Endothelial cell of umbilical vein (primary cell): ENCODE measurements at regions not wholly inside any gene's neighbourhood (a gene's known extent, or its start where the extent isn't known, plus 50 kb on each side); places are given as distances from the start of the nearest gene placed in this dataset.

Experiments
- BruUV-seq: library from RNA; stranded (reverse); fragments of 400-500 nt; replicated peaks from 2 replicates; lab custom pipeline; 2021; lab: Mats Ljungman, UMichigan
- CTCF ChIA-PET: fragments of 300-600, 350-600 bp; sonication (Branson Sonifier 250); formaldehyde crosslinking; loops from one replicate; lab custom pipeline; 2021; ENCODE audit warnings: antibody characterized with exemption, inconsistent platforms; lab: Charles Lee
- POLR2A ChIA-PET: fragments of 300-600, 350-600 bp; sonication (Branson Sonifier 250); formaldehyde crosslinking; loops from one replicate; lab custom pipeline; 2021; ENCODE audit warnings: antibody characterized with exemption, inconsistent platforms; lab: Charles Lee
- DNase-seq: peaks from one replicate; pipeline ENCODE4 v3.0.0-alpha.2; 2011; ENCODE audit warnings: low read depth, low spot score
- FAIRE-seq: peaks from 2 replicates; lab custom pipeline; 2011; peaks lifted over from hg19 to GRCh38; lab: Jason Lieb, UNC
- H2AFZ ChIP-seq: 2 replicates; pipeline ENCODE4 v1.6.0; 2012; ENCODE audit warnings: low read depth, low read length, control low read depth, inconsistent platforms
- H3K27ac ChIP-seq: 2 replicates; pipeline ENCODE4 v1.5.1; 2011; ENCODE audit warnings: low read depth, mild to moderate bottlenecking, control low read depth, low read length, moderate library complexity; ENCODE audit not compliant: insufficient read depth
- H3K27me3 ChIP-seq, 2 experiments: 2 replicates each; pipeline versions ENCODE4 v1.6.0 to v1.6.1; 2011; ENCODE audit warnings: low read length in 2 of 2, mixed read lengths in 1 of 2; ENCODE audit not compliant: control insufficient read depth in 2 of 2, insufficient read depth in 2 of 2
- H3K36me3 ChIP-seq, 2 experiments: 2 replicates in 1 of 2; 3 replicates in 1 of 2; pipeline ENCODE4 v1.5.1; 2011; ENCODE audit warnings: low read length in 2 of 2, mild to moderate bottlenecking in 1 of 2, moderate library complexity in 1 of 2; ENCODE audit not compliant: control insufficient read depth in 2 of 2, insufficient read depth in 2 of 2; ENCODE audit errors: extremely low read depth in 1 of 2
- H3K4me1 ChIP-seq: 3 replicates; pipeline ENCODE4 v1.5.1; 2011; ENCODE audit warnings: mild to moderate bottlenecking, low read length; ENCODE audit not compliant: control insufficient read depth, insufficient read depth; ENCODE audit errors: extremely low read depth
- H3K4me2 ChIP-seq: 2 replicates; pipeline ENCODE4 v1.6.1; 2011; ENCODE audit warnings: low read length, control low read depth, mixed read lengths; ENCODE audit not compliant: insufficient read depth
- H3K4me3 ChIP-seq, 3 experiments: fragments of 200-600 bp in 1 of 3; sonication (generic), shearing (Covaris generic) in 1 of 3; replicated peaks in 1 of 3; 2 replicates each; pipeline ENCODE4 v1.5.1; 2011 to 2016; ENCODE audit warnings: control low read depth in 3 of 3, low read length in 3 of 3, mild to moderate bottlenecking in 2 of 3, inconsistent platforms in 1 of 3, low read depth in 1 of 3, moderate library complexity in 1 of 3; ENCODE audit not compliant: insufficient read depth in 1 of 3
- H3K79me2 ChIP-seq: 2 replicates; pipeline ENCODE4 v1.6.0; 2012; ENCODE audit warnings: low read length, inconsistent platforms; ENCODE audit not compliant: control insufficient read depth, insufficient read depth
- H3K9ac ChIP-seq: replicated peaks from 2 replicates; pipeline ENCODE3; 2011; ENCODE audit warnings: low read length, control low read depth; ENCODE audit not compliant: insufficient read depth; ENCODE audit errors: extremely low read depth
- H3K9me1 ChIP-seq: replicated peaks from 3 replicates; pipeline ENCODE4 v1.6.0; 2011; ENCODE audit warnings: mild to moderate bottlenecking, low read length; ENCODE audit not compliant: control insufficient read depth, insufficient read depth; ENCODE audit errors: extremely low read depth
- H3K9me3 ChIP-seq: replicated peaks from 2 replicates; pipeline ENCODE4 v1.5.1; 2012; ENCODE audit warnings: low read length, inconsistent platforms; ENCODE audit not compliant: control insufficient read depth, insufficient read depth
- H4K20me1 ChIP-seq: replicated peaks from 2 replicates; pipeline ENCODE3; 2011; ENCODE audit warnings: mild to moderate bottlenecking, low read length; ENCODE audit not compliant: control insufficient read depth, insufficient read depth; ENCODE audit errors: extremely low read depth
- EZH2 ChIP-seq: IDR thresholded peaks from 2 replicates; pipeline ENCODE4 v1.6.1; 2012; ENCODE audit warnings: borderline replicate concordance, low read depth, mild to moderate bottlenecking, moderate library complexity, low read length, inconsistent platforms; ENCODE audit not compliant: severe bottlenecking
- FOS ChIP-seq: IDR thresholded peaks from 2 replicates; pipeline ENCODE4 v1.6.1; 2011; ENCODE audit warnings: mild to moderate bottlenecking, low read length, moderate library complexity, borderline replicate concordance; ENCODE audit not compliant: insufficient read depth
- GATA2 ChIP-seq: IDR thresholded peaks from 2 replicates; pipeline ENCODE4 v1.7.0; 2011; ENCODE audit warnings: low read depth, mild to moderate bottlenecking, moderate library complexity, mixed read lengths, low read length; ENCODE audit not compliant: insufficient read length, insufficient read depth
- JUN ChIP-seq: IDR thresholded peaks from 2 replicates; pipeline ENCODE4 v1.6.1; 2011; ENCODE audit warnings: borderline replicate concordance, low read depth; ENCODE audit not compliant: insufficient read length, insufficient read depth
- MYC ChIP-seq: IDR thresholded peaks from one replicate; pipeline ENCODE4 v1.6.1; 2011; ENCODE audit warnings: mild to moderate bottlenecking, low read depth, low read length
- POLR2A ChIP-seq: IDR thresholded peaks from 2 replicates; pipeline ENCODE4 v1.6.1; 2012; ENCODE audit warnings: low read depth, mild to moderate bottlenecking, control low read depth, low read length
- POLR2AphosphoS5 ChIP-seq: IDR thresholded peaks from 2 replicates; pipeline ENCODE4 v1.6.1; 2012; ENCODE audit warnings: low read depth, mild to moderate bottlenecking, control low read depth, low read length, moderate library complexity; ENCODE audit not compliant: insufficient read depth
- dilution Hi-C: fragments of 300-500 bp; cut with MboI; formaldehyde crosslinking; loops from one replicate; pipeline ENCODE4 v1.15.0; 2019; ENCODE audit warnings: low sequenced_read_pairs; ENCODE audit not compliant: extremely low pct_ligation_motif_present
- intact Hi-C: fragments of 100-400 bp; cut with micrococcal nuclease; formaldehyde crosslinking; loops from one replicate; pipeline ENCODE4 v1.10.0; 2022
- TF ChIP-seq, protein P1 (sequence below), 2 donors: IDR thresholded peaks; 1 replicate in 1 of 2; 2 replicates in 1 of 2; pipeline ENCODE4 v1.5.1; 2011; ENCODE audit warnings: low read length in 2 of 2, mild to moderate bottlenecking in 2 of 2, moderate library complexity in 2 of 2, control low read depth in 1 of 2, inconsistent platforms in 1 of 2, low read depth in 1 of 2; ENCODE audit not compliant: insufficient read depth in 1 of 2; ENCODE audit errors: extremely low read depth in 1 of 2
- TF ChIP-seq, protein P2 (sequence below): IDR thresholded peaks from 2 replicates; pipeline ENCODE4 v1.6.1; 2011; ENCODE audit not compliant: insufficient read depth, insufficient read length

DNA sequence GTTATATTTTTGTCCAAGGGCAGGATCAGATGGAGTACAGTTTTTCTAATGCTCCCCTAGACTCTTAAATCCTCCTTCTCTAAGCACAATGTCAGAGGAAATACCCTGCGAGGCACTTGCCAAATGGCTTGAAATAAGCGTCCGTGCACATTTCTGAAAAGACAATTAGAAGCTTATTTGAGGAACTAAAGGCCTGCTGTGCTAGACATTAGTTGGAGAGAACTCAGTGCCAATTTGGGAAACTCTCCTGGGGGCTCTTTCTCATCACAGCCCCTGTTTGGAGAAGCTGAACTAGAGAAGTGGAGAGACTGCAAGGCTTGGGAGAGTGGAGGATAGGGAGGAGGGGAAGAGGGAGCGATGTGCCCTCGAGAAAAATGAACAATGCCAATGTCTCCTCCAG is 247.6 kb upstream of the C2CD4B start:
- no peak overlapping the region for H3K9ac ChIP-seq
- no peaks in the 10 kb centered on the region for H3K9me3 ChIP-seq
- no peaks in the 10 kb centered on the region for H3K4me1 ChIP-seq
- H3K4me2 ChIP-seq = no peak overlapping the region
- no peak overlapping the region for H3K27ac ChIP-seq
- DNase-seq (no peak), FAIRE-seq (no peak)
- TF ChIP-seq JUN (no peak), FOS (no peak)
- no peak overlapping the region for H2AFZ ChIP-seq
- ChIA-PET CTCF (no interaction called here), POLR2A (no interaction called here)
- no peak overlapping the region for H3K4me3 ChIP-seq
- no TSS peak for BruUV-seq
- H3K36me3 ChIP-seq = no peaks in the 10 kb centered on the region
- dilution Hi-C loops = no loop called here
- H3K27me3 ChIP-seq = no peaks in the 10 kb centered on the region
- no peaks in the 10 kb centered on the region for H4K20me1 ChIP-seq
- H3K9me1 ChIP-seq = no peaks in the 10 kb centered on the region
- no peaks in the 10 kb centered on the region for H3K79me2 ChIP-seq
- intact Hi-C loops = no loop called here

DNA sequence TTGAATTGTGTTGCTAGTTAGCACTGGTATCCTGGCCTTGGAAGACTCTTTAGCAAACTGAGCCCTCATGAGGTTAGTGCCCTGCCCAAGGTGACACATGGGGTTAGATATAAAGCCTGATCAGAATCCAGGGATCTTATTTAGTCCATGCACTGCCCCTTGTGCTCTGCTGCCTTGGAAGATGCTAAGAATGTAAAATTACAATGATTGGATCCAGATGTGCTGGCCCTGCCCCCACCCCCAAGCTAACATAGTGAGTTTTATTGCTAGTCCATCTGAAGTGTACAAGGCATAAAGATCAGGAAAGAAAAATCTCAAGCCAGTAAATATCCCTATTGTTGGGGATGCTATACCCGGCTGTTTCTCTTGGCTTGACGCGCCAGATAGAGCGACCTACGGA is 248.1 kb upstream of the C2CD4B start:
- Histone ChIP-seq H3K9ac (no peak overlapping the region), H2AFZ (no peak overlapping the region), H3K4me3 (no peak overlapping the region), H3K4me1 (no peaks in the 10 kb centered on the region), H3K27me3 (no peaks in the 10 kb centered on the region), H3K9me3 (no peaks in the 10 kb centered on the region), H3K27ac (no peak overlapping the region), H3K79me2 (no peaks in the 10 kb centered on the region), H3K4me2 (no peak overlapping the region), H3K9me1 (no peaks in the 10 kb centered on the region), H4K20me1 (no peaks in the 10 kb centered on the region), H3K36me3 (no peaks in the 10 kb centered on the region)
- TF ChIP-seq FOS (no peak), EZH2 (no peak), POLR2A (no peak), POLR2AphosphoS5 (no peak), MYC (no peak), JUN (no peak), GATA2 (no peak)
- TF ChIP-seq, protein P1, sequence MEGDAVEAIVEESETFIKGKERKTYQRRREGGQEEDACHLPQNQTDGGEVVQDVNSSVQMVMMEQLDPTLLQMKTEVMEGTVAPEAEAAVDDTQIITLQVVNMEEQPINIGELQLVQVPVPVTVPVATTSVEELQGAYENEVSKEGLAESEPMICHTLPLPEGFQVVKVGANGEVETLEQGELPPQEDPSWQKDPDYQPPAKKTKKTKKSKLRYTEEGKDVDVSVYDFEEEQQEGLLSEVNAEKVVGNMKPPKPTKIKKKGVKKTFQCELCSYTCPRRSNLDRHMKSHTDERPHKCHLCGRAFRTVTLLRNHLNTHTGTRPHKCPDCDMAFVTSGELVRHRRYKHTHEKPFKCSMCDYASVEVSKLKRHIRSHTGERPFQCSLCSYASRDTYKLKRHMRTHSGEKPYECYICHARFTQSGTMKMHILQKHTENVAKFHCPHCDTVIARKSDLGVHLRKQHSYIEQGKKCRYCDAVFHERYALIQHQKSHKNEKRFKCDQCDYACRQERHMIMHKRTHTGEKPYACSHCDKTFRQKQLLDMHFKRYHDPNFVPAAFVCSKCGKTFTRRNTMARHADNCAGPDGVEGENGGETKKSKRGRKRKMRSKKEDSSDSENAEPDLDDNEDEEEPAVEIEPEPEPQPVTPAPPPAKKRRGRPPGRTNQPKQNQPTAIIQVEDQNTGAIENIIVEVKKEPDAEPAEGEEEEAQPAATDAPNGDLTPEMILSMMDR (IDR thresholded peaks at IDR 0.05; ENCODE audit: extremely low read depth in 1 of 2, insufficient read depth in 1 of 2, low read depth in 1 of 2, low read length in 2 of 2) = no peak
- TF ChIP-seq, protein P2, sequence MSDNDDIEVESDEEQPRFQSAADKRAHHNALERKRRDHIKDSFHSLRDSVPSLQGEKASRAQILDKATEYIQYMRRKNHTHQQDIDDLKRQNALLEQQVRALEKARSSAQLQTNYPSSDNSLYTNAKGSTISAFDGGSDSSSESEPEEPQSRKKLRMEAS = no peak
- BruUV-seq = no TSS peak
- ChIA-PET CTCF (no interaction called here), POLR2A (no interaction called here)
- dilution Hi-C loops = no loop called here
- intact Hi-C loops = no loop called here
- FAIRE-seq = no peak
- no peak for DNase-seq
